Adrenal gland (tissue), 5 donors: ENCODE measurements at regions not wholly inside any gene's neighbourhood (a gene's known extent, or its start where the extent isn't known, plus 50 kb on each side); places are given as distances from the start of the nearest gene placed in this dataset.

Source experiments
- POLR2A ChIP-seq, 2 donors: fragments of 450-650 bp; IDR thresholded peaks; one replicate each; pipeline ENCODE4 v1.6.1; 2017; ENCODE audit warnings: antibody characterized with exemption in 2 of 2, mild to moderate bottlenecking in 2 of 2, moderate library complexity in 1 of 2
- TF ChIP-seq, protein P1 (sequence below), 6 experiments: fragments of 450-650 bp in 4 of 6; fragments of 200-600 bp in 2 of 6; sonication (generic) in 1 of 6; IDR thresholded peaks; 1 replicate in 5 of 6; 2 replicates in 1 of 6; pipeline versions ENCODE4 v1.5.1 to v1.8.0; 2016 to 2021; ENCODE audit warnings: antibody characterized with exemption in 6 of 6, mild to moderate bottlenecking in 2 of 6, moderate library complexity in 1 of 6
- donor health status: DM: no; HTN: no; CAD: no.

GRCh38 chr1:185561629-185562028, 172.6 kb upstream of the HMCN1 start:
- TF ChIP-seq, protein P1, sequence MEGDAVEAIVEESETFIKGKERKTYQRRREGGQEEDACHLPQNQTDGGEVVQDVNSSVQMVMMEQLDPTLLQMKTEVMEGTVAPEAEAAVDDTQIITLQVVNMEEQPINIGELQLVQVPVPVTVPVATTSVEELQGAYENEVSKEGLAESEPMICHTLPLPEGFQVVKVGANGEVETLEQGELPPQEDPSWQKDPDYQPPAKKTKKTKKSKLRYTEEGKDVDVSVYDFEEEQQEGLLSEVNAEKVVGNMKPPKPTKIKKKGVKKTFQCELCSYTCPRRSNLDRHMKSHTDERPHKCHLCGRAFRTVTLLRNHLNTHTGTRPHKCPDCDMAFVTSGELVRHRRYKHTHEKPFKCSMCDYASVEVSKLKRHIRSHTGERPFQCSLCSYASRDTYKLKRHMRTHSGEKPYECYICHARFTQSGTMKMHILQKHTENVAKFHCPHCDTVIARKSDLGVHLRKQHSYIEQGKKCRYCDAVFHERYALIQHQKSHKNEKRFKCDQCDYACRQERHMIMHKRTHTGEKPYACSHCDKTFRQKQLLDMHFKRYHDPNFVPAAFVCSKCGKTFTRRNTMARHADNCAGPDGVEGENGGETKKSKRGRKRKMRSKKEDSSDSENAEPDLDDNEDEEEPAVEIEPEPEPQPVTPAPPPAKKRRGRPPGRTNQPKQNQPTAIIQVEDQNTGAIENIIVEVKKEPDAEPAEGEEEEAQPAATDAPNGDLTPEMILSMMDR (IDR thresholded peaks at IDR 0.05) = no peak
- TF ChIP-seq POLR2A (IDR thresholded peaks at IDR 0.05) = no peak
